ENCODE measurements at regions not wholly inside any gene's neighbourhood (a gene's known extent, or its start where the extent isn't known, plus 50 kb on each side); places are given as distances from the start of the nearest gene placed in this dataset.

DNA sequence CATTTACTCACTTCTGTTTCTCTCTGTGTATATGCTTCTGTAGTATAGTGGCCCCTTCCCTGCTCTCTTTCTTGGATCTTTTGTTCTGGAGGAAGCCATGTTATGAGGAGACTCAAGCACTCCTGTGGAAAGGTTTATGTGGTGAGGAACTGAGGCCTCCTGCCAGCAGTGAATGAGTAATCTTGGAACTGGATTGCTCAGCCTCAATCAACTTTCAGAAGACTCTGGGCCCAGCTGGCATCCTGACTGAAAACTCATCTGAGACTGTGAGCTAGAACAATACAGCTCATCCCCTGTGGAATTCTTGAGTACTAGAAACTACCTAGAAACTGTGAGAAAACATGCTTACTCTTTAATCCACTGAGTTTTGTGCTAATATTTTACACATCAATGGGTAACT, 133.1 kb upstream of the ZKSCAN2 start:
- H3K4me1 ChIP-seq = no peaks in the 10 kb centered on the region
- no peak overlapping the region for H3K4me3 ChIP-seq
- H3K36me3 ChIP-seq = no peaks in the 10 kb centered on the region
- TF ChIP-seq, protein P1, sequence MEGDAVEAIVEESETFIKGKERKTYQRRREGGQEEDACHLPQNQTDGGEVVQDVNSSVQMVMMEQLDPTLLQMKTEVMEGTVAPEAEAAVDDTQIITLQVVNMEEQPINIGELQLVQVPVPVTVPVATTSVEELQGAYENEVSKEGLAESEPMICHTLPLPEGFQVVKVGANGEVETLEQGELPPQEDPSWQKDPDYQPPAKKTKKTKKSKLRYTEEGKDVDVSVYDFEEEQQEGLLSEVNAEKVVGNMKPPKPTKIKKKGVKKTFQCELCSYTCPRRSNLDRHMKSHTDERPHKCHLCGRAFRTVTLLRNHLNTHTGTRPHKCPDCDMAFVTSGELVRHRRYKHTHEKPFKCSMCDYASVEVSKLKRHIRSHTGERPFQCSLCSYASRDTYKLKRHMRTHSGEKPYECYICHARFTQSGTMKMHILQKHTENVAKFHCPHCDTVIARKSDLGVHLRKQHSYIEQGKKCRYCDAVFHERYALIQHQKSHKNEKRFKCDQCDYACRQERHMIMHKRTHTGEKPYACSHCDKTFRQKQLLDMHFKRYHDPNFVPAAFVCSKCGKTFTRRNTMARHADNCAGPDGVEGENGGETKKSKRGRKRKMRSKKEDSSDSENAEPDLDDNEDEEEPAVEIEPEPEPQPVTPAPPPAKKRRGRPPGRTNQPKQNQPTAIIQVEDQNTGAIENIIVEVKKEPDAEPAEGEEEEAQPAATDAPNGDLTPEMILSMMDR (IDR thresholded peaks at IDR 0.05) = no peak
- DNase-seq = no peak
- no peaks in the 10 kb centered on the region for H3K9me3 ChIP-seq
- H3K27me3 ChIP-seq = no peaks in the 10 kb centered on the region
- no peak overlapping the region for H3K27ac ChIP-seq
- intact Hi-C loops (cut with DNase I; ENCODE audit: low total_unique reads) = no loop called here

DNA sequence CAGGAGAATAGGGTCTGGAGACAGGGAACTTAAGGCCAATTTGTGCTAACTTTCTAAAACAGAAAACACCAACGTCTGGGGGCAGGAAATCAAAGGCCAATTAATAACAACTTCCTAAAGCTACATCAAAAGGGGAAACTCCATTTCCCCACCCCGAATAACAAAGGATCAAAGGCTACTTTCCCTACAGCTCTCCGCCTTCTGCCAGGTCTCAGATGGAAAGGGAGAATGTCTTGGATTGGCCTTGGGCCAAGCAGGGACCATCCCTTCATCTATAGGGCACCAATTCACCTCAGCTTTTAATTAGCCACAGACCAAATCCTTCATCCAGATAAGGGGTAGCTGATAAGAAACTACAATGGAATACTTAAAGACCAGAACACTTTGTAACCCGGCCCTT, 116.9 kb upstream of the ZKSCAN2 start:
- TF ChIP-seq, protein P1 (IDR thresholded peaks at IDR 0.05) = no peak
- Histone ChIP-seq H3K4me3 (no peak overlapping the region), H3K27me3 (no peaks in the 10 kb centered on the region), H3K9me3 (no peaks in the 10 kb centered on the region), H3K27ac (no peak overlapping the region), H3K4me1 (no peaks in the 10 kb centered on the region), H3K36me3 (no peaks in the 10 kb centered on the region)
- no peak for DNase-seq
- intact Hi-C loops (cut with DNase I; ENCODE audit: low total_unique reads) = no loop called here

DNA sequence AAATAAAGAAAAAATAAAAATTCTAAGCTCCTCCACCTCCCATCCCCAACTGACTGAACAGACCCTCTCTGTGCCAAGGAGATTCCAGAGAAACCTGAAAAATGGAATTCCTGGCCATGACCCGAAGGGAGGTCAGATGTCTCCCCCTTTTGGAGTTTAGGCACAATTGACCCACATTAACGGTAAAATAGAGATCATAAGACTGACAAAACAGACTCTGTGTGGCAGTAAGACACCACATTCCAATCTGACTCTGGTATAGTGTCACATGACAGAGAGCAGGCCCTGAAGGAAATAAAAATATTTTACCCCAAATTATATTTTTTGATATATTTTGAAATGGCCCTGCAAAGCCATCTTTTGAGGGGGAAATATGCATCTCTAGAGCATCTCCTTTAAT, 115.1 kb upstream of the ZKSCAN2 start:
- DNase-seq = no peak
- Histone ChIP-seq H3K9me3 (no peaks in the 10 kb centered on the region), H3K4me1 (no peaks in the 10 kb centered on the region), H3K36me3 (no peaks in the 10 kb centered on the region), H3K27me3 (no peaks in the 10 kb centered on the region), H3K4me3 (no peak overlapping the region), H3K27ac (no peak overlapping the region)
- TF ChIP-seq, protein P1 (IDR thresholded peaks at IDR 0.05) = no peak
- intact Hi-C loops (cut with DNase I; ENCODE audit: low total_unique reads) = no loop called here

DNA sequence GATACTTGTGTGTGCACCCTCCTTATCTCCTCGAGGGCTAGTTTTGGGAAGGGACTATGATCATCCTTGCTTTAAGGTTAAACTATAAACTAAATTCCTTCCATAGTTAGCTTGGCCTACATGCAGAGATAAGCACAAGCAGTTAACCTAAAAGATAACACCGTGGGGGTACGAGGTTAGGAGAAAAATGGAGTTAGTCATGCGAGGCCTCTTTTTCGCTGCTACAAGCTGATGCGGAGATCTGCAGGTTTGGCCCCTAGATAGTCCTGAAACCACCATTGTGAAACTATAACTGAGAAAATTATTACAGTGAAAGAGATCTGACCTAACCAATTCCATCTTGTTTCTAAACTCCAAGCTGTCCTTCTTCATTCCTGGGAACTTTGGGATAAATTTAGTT, 113.7 kb upstream of the ZKSCAN2 start:
- no peaks in the 10 kb centered on the region for H3K36me3 ChIP-seq
- no peak for DNase-seq
- H3K4me3 ChIP-seq = no peak overlapping the region
- no peaks in the 10 kb centered on the region for H3K4me1 ChIP-seq
- H3K9me3 ChIP-seq = no peaks in the 10 kb centered on the region
- intact Hi-C loops (cut with DNase I; ENCODE audit: low total_unique reads) = no loop called here
- no peaks in the 10 kb centered on the region for H3K27me3 ChIP-seq
- H3K27ac ChIP-seq = no peak overlapping the region
- TF ChIP-seq, protein P1 (IDR thresholded peaks at IDR 0.05) = no peak

DNA sequence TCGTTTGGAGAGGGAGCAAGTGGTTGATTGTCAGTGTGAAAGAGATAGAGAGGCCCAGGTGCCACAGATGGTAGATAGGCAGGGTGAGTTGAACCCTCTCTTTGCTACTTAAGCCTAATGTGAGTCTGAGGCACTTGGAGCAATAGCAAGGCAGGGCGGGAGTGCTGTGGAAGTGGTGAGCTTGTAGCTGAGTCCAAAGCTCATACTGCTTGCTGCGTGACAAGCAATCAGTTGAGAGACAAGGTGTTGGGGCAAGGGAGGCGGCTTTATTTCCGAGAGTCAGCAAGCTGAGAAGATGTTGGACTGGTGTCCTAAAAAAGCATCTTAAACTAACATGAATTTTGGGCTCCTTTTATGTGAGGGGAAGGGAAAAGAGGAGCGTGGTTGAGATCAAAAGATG, 112.9 kb upstream of the ZKSCAN2 start:
- no peak overlapping the region for H3K27ac ChIP-seq
- no peak for DNase-seq
- intact Hi-C loops (cut with DNase I; ENCODE audit: low total_unique reads) = no loop called here
- H3K27me3 ChIP-seq = no peaks in the 10 kb centered on the region
- H3K9me3 ChIP-seq = no peaks in the 10 kb centered on the region
- no peak overlapping the region for H3K4me3 ChIP-seq
- TF ChIP-seq, protein P1 (IDR thresholded peaks at IDR 0.05) = no peak
- H3K36me3 ChIP-seq = no peaks in the 10 kb centered on the region
- H3K4me1 ChIP-seq = no peaks in the 10 kb centered on the region

All from tibial artery (tissue), 4 donors.